ENCODE measurements at regions not wholly inside any gene's neighbourhood (a gene's known extent, or its start where the extent isn't known, plus 50 kb on each side); places are given as distances from the start of the nearest gene placed in this dataset.
"Not testable (repeated sequence)": the region's sequence is repeated elsewhere in the genome, so short reads cannot be mapped to it uniquely, and the experiment has no call there.

- Histone ChIP-seq H3K9ac (ENCODE audit: low read depth, low read length) (no peak overlapping the region), H3K9me3 (ENCODE audit: insufficient read depth, low read depth, low read length) (no peaks in the 10 kb centered on the region), H3K27ac (ENCODE audit: low read depth, low read length) (no peak overlapping the region), H3K4me1 (ENCODE audit: insufficient read depth, low read length) (0 out of 2 replicates have a peak, but pooled peaks cover 5% of the 10 kb centered on the region), H3K36me3 (ENCODE audit: insufficient read depth, low read length) (no peaks in the 10 kb centered on the region), H3K4me3 (ENCODE audit: low read length) (no peak overlapping the region), H3K27me3 (ENCODE audit: insufficient read depth, low read length) (no peaks in the 10 kb centered on the region)
- 94% methylated on average over 8 of the region's 8 CpGs for WGBS
Measured at GRCh38 chr7:156017431-156017830, 205.2 kb upstream of the SHH start.

- Histone ChIP-seq H3K4me1 (ENCODE audit: insufficient read depth, low read length) (0 out of 2 replicates have a peak, but pooled peaks cover 5% of the 10 kb centered on the region), H3K36me3 (ENCODE audit: insufficient read depth, low read length) (no peaks in the 10 kb centered on the region), H3K9me3 (ENCODE audit: insufficient read depth, low read depth, low read length) (no peaks in the 10 kb centered on the region), H3K9ac (ENCODE audit: low read depth, low read length) (no peak overlapping the region), H3K4me3 (ENCODE audit: low read length) (no peak overlapping the region), H3K27me3 (ENCODE audit: insufficient read depth, low read length) (no peaks in the 10 kb centered on the region), H3K27ac (ENCODE audit: low read depth, low read length) (no peak overlapping the region)
- WGBS, result 96% methylated on average over 16 of the region's 17 CpGs
Measured at GRCh38 chr7:156015237-156016020, 203.2 kb upstream of the SHH start.

GRCh38 chr7:156014808-156015207 is 202.5 kb upstream of the SHH start:
- WGBS, result 93% methylated on average over 2 of the region's 2 CpGs
- Histone ChIP-seq H3K4me1 (ENCODE audit: insufficient read depth, low read length) (0 out of 2 replicates have a peak, but pooled peaks cover 5% of the 10 kb centered on the region), H3K27ac (ENCODE audit: low read depth, low read length) (no peak overlapping the region)

GRCh38 chr7:156014201-156014600 is 201.9 kb upstream of the SHH start:
- Histone ChIP-seq H3K27ac (ENCODE audit: low read depth, low read length) (no peak overlapping the region), H3K9me3 (ENCODE audit: insufficient read depth, low read depth, low read length) (peaks cover 3% of the 10 kb centered on the region; the same call in 1 of the 2 replicates), H3K4me3 (ENCODE audit: low read length) (no peak overlapping the region), H3K9ac (ENCODE audit: low read depth, low read length) (no peak overlapping the region), H3K27me3 (ENCODE audit: insufficient read depth, low read length) (no peaks in the 10 kb centered on the region), H3K36me3 (ENCODE audit: insufficient read depth, low read length) (no peaks in the 10 kb centered on the region), H3K4me1 (ENCODE audit: insufficient read depth, low read length) (0 out of 2 replicates have a peak, but pooled peaks cover 5% of the 10 kb centered on the region)

More at GRCh38 chr7:156014808-156015207, 202.5 kb upstream of the SHH start:
- Histone ChIP-seq H3K9ac (ENCODE audit: low read depth, low read length) (no peak overlapping the region), H3K36me3 (ENCODE audit: insufficient read depth, low read length) (no peaks in the 10 kb centered on the region), H3K4me3 (ENCODE audit: low read length) (no peak overlapping the region), H3K27me3 (ENCODE audit: insufficient read depth, low read length) (no peaks in the 10 kb centered on the region), H3K9me3 (ENCODE audit: insufficient read depth, low read depth, low read length) (peaks cover under 1% of the 10 kb centered on the region; the same call in 1 of the 2 replicates)

- H3K27me3 ChIP-seq (ENCODE audit: insufficient read depth, low read length), result no peaks in the 10 kb centered on the region
- H3K27ac ChIP-seq (ENCODE audit: low read depth, low read length), result no peak overlapping the region
- 0 out of 2 replicates have a peak, but pooled peaks cover 4% of the 10 kb centered on the region for H3K4me1 ChIP-seq (ENCODE audit: insufficient read depth, low read length)
- no peaks in the 10 kb centered on the region for H3K36me3 ChIP-seq (ENCODE audit: insufficient read depth, low read length)
- H3K4me3 ChIP-seq (ENCODE audit: low read length), result no peak overlapping the region
- WGBS, result 92% methylated on average over 3 of the region's 3 CpGs
- H3K9ac ChIP-seq (ENCODE audit: low read depth, low read length), result no peak overlapping the region
- H3K9me3 ChIP-seq (ENCODE audit: insufficient read depth, low read depth, low read length), result peaks cover 3% of the 10 kb centered on the region; the same call in 1 of the 2 replicates
Measured at GRCh38 chr7:156012412-156012811, 200.1 kb upstream of the SHH start.

GRCh38 chr7:156009569-156009968 is 197.3 kb upstream of the SHH start:
- Histone ChIP-seq H3K9me3 (ENCODE audit: insufficient read depth, low read depth, low read length) (peaks cover 3% of the 10 kb centered on the region; the same call in 1 of the 2 replicates), H3K27me3 (ENCODE audit: insufficient read depth, low read length) (no peaks in the 10 kb centered on the region)
- WGBS, result no CpG with 5 or more reads among the region's 1 CpG

GRCh38 chr7:156006876-156007275 is 194.6 kb upstream of the SHH start:
- H3K9me3 ChIP-seq (ENCODE audit: insufficient read depth, low read depth, low read length); H3K4me1 ChIP-seq (ENCODE audit: insufficient read depth, low read length); H3K9ac ChIP-seq (ENCODE audit: low read depth, low read length); H3K4me3 ChIP-seq (ENCODE audit: low read length); H3K27ac ChIP-seq (ENCODE audit: low read depth, low read length); H3K36me3 ChIP-seq (ENCODE audit: insufficient read depth, low read length); H3K27me3 ChIP-seq (ENCODE audit: insufficient read depth, low read length): not testable (repeated sequence)
- WGBS, result 97% methylated on average over 11 of the region's 11 CpGs

More at GRCh38 chr7:156009569-156009968, 197.3 kb upstream of the SHH start:
- Histone ChIP-seq H3K36me3 (ENCODE audit: insufficient read depth, low read length) (no peaks in the 10 kb centered on the region), H3K27ac (ENCODE audit: low read depth, low read length) (no peak overlapping the region), H3K4me3 (ENCODE audit: low read length) (no peak overlapping the region), H3K4me1 (ENCODE audit: insufficient read depth, low read length) (no peaks in the 10 kb centered on the region), H3K9ac (ENCODE audit: low read depth, low read length) (no peak overlapping the region)

- Histone ChIP-seq H3K36me3 (ENCODE audit: insufficient read depth, low read length) (no peaks in the 10 kb centered on the region), H3K4me3 (ENCODE audit: low read length) (no peak overlapping the region), H3K27ac (ENCODE audit: low read depth, low read length) (no peak overlapping the region), H3K9me3 (ENCODE audit: insufficient read depth, low read depth, low read length) (peaks cover 3% of the 10 kb centered on the region; the same call in 1 of the 2 replicates), H3K27me3 (ENCODE audit: insufficient read depth, low read length) (no peaks in the 10 kb centered on the region), H3K4me1 (ENCODE audit: insufficient read depth, low read length) (no peaks in the 10 kb centered on the region), H3K9ac (ENCODE audit: low read depth, low read length) (no peak overlapping the region)
- 91% methylated on average over 1 of the region's 3 CpGs for whole genome bisulfite sequencing
Measured at GRCh38 chr7:156006024-156006423, 193.8 kb upstream of the SHH start.

GRCh38 chr7:156005202-156005691 is 193.0 kb upstream of the SHH start:
- no peaks in the 10 kb centered on the region for H3K36me3 ChIP-seq (ENCODE audit: insufficient read depth, low read length)
- H3K4me3 ChIP-seq (ENCODE audit: low read length), result no peak overlapping the region
- H3K27ac ChIP-seq (ENCODE audit: low read depth, low read length), result no peak overlapping the region
- 86% methylated on average over 12 of the region's 12 CpGs for WGBS
- no peak overlapping the region for H3K9ac ChIP-seq (ENCODE audit: low read depth, low read length)
- H3K9me3 ChIP-seq (ENCODE audit: insufficient read depth, low read depth, low read length), result peaks cover 3% of the 10 kb centered on the region; the same call in 1 of the 2 replicates
- H3K27me3 ChIP-seq (ENCODE audit: insufficient read depth, low read length), result no peaks in the 10 kb centered on the region
- no peaks in the 10 kb centered on the region for H3K4me1 ChIP-seq (ENCODE audit: insufficient read depth, low read length)

GRCh38 chr7:156004265-156005201 is 192.3 kb upstream of the SHH start:
- no peak overlapping the region for H3K9ac ChIP-seq (ENCODE audit: low read depth, low read length)
- H3K4me3 ChIP-seq (ENCODE audit: low read length), result no peak overlapping the region
- H3K4me1 ChIP-seq (ENCODE audit: insufficient read depth, low read length), result no peaks in the 10 kb centered on the region
- WGBS, result 96% methylated on average over 38 of the region's 38 CpGs
- H3K36me3 ChIP-seq (ENCODE audit: insufficient read depth, low read length), result no peaks in the 10 kb centered on the region
- H3K27ac ChIP-seq (ENCODE audit: low read depth, low read length), result no peak overlapping the region
- H3K27me3 ChIP-seq (ENCODE audit: insufficient read depth, low read length), result no peaks in the 10 kb centered on the region
- H3K9me3 ChIP-seq (ENCODE audit: insufficient read depth, low read depth, low read length), result peaks cover under 1% of the 10 kb centered on the region; the same call in 1 of the 2 replicates

All from HUES64 (cell line).